ENCODE measurements at regions not wholly inside any gene's neighbourhood (a gene's known extent, or its start where the extent isn't known, plus 50 kb on each side); places are given as distances from the start of the nearest gene placed in this dataset.

GRCh38 chr6:106745824-106746582, 116.6 kb downstream of the QRSL1 start:
- TF ChIP-seq, protein P1, sequence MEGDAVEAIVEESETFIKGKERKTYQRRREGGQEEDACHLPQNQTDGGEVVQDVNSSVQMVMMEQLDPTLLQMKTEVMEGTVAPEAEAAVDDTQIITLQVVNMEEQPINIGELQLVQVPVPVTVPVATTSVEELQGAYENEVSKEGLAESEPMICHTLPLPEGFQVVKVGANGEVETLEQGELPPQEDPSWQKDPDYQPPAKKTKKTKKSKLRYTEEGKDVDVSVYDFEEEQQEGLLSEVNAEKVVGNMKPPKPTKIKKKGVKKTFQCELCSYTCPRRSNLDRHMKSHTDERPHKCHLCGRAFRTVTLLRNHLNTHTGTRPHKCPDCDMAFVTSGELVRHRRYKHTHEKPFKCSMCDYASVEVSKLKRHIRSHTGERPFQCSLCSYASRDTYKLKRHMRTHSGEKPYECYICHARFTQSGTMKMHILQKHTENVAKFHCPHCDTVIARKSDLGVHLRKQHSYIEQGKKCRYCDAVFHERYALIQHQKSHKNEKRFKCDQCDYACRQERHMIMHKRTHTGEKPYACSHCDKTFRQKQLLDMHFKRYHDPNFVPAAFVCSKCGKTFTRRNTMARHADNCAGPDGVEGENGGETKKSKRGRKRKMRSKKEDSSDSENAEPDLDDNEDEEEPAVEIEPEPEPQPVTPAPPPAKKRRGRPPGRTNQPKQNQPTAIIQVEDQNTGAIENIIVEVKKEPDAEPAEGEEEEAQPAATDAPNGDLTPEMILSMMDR (IDR thresholded peaks at IDR 0.05) = no peak
- TF ChIP-seq POLR2A (IDR thresholded peaks at IDR 0.05) = no peak
